ENCODE measurements at regions not wholly inside any gene's neighbourhood (a gene's known extent, or its start where the extent isn't known, plus 50 kb on each side); places are given as distances from the start of the nearest gene placed in this dataset.

GRCh38 chr4:121594796-121595526, 101.8 kb downstream of the ANXA5 start:
- no peaks in the 10 kb centered on the region for H3K36me3 ChIP-seq (ENCODE audit: control insufficient read depth in 2 of 2, insufficient read depth in 2 of 2, low read length in 1 of 2)
- WGBS (ENCODE audit: insufficient coverage, insufficient replicate concordance, low lambda C conversion rate, missing lambda C conversion rate): 39% methylated on average over 3 of the region's 3 CpGs
- in situ Hi-C loops (cut with MboI): no loop called here
- H3K4me3 ChIP-seq: no peak overlapping the region
- no peak for FAIRE-seq
- no peaks in the 10 kb centered on the region for H3K4me1 ChIP-seq (ENCODE audit: control insufficient read depth, insufficient read depth, low read length)
- intact Hi-C loops (cut with micrococcal nuclease; ENCODE audit: unreplicated experiment): no loop called here
- BruUV-seq (replicated peaks): no TSS peak
- no peak overlapping the region for H2AFZ ChIP-seq (ENCODE audit: control insufficient read depth, low read depth, low read length)
- H4K20me1 ChIP-seq (ENCODE audit: control insufficient read depth, insufficient read depth): no peaks in the 10 kb centered on the region
- ATAC-seq: no peak
- H3K9me3 ChIP-seq (replicated peaks; ENCODE audit: control insufficient read depth, insufficient read depth, low read length): no peaks in the 10 kb centered on the region
- no peaks in the 10 kb centered on the region for H3K27me3 ChIP-seq (replicated peaks in 1 of 2; ENCODE audit: control insufficient read depth in 2 of 2, insufficient read depth in 2 of 2, low read length in 1 of 2)
- H3K27ac ChIP-seq (ENCODE audit: control insufficient read depth, insufficient read depth): no peak overlapping the region
- CTCF ChIA-PET: no interaction called here
- RAD21 ChIA-PET (ENCODE audit: unreplicated experiment): no interaction called here
- SMC1A ChIA-PET (ENCODE audit: uncharacterized antibody, unreplicated experiment): no interaction called here
- no peak overlapping the region for H3K9ac ChIP-seq (ENCODE audit: control insufficient read depth, insufficient read depth, low read length)
- POLR2A ChIA-PET: no interaction called here
- no peaks in the 10 kb centered on the region for H3K79me2 ChIP-seq (ENCODE audit: control insufficient read depth, insufficient read depth, low read length)
- DNase-seq (ENCODE audit: low read depth, low spot score): no peak
- no peak overlapping the region for H3K4me2 ChIP-seq (ENCODE audit: control insufficient read depth, insufficient read depth)
- TF ChIP-seq IKZF1 (conservative IDR thresholded peaks at IDR 0.05): no peak
- TF ChIP-seq ETV6 (conservative IDR thresholded peaks at IDR 0.05 in 1 of 2, IDR thresholded peaks at IDR 0.05 in 1 of 2; ENCODE audit: borderline replicate concordance in 1 of 2, low read depth in 1 of 2): no peak
- no peak for TF ChIP-seq PAX5 (IDR thresholded peaks at IDR 0.05; ENCODE audit: borderline replicate concordance, low read depth, low read length)
- no peak for TF ChIP-seq KAT2A (conservative IDR thresholded peaks at IDR 0.05; ENCODE audit: control insufficient read depth, low read depth, low read length)
- no peak for TF ChIP-seq TAF1 (IDR thresholded peaks at IDR 0.05; ENCODE audit: borderline replicate concordance, low read depth, low read length)
- TF ChIP-seq YY1 (IDR thresholded peaks at IDR 0.05; ENCODE audit: low read depth, low read length): no peak
- no peak for TF ChIP-seq POLR2AphosphoS5 (IDR thresholded peaks at IDR 0.05; ENCODE audit: low read length)
- no peak for TF ChIP-seq MLLT1 (IDR thresholded peaks at IDR 0.05)
- TF ChIP-seq MYC (IDR thresholded peaks at IDR 0.05; ENCODE audit: insufficient read depth, insufficient read length, insufficient replicate concordance, low read length, severe bottlenecking): no peak
- no peak for TF ChIP-seq BHLHE40 (IDR thresholded peaks at IDR 0.05; ENCODE audit: borderline replicate concordance in 1 of 2, low read depth in 2 of 2, low read length in 1 of 2)
- TF ChIP-seq SMC3 (IDR thresholded peaks at IDR 0.05; ENCODE audit: borderline replicate concordance, low read length): no peak
- TF ChIP-seq EED (IDR thresholded peaks at IDR 0.05; ENCODE audit: low read depth): no peak
- no peak for TF ChIP-seq RAD21 (IDR thresholded peaks at IDR 0.05; ENCODE audit: insufficient read depth, low read depth, low read length)
- no peak for TF ChIP-seq ZNF592 (IDR thresholded peaks at IDR 0.05)
- no peak for TF ChIP-seq HDAC2 (IDR thresholded peaks at IDR 0.05)
- no peak for TF ChIP-seq ATF7 (IDR thresholded peaks at IDR 0.05; ENCODE audit: low read depth)
- no peak for TF ChIP-seq SMAD1 (IDR thresholded peaks at IDR 0.05; ENCODE audit: low read depth, partially characterized antibody)
- TF ChIP-seq ESRRA (IDR thresholded peaks at IDR 0.05; ENCODE audit: low read length): no peak

Data from GM12878 (cell line).